ENCODE measurements at regions not wholly inside any gene's neighbourhood (a gene's known extent, or its start where the extent isn't known, plus 50 kb on each side); places are given as distances from the start of the nearest gene placed in this dataset.

DNA sequence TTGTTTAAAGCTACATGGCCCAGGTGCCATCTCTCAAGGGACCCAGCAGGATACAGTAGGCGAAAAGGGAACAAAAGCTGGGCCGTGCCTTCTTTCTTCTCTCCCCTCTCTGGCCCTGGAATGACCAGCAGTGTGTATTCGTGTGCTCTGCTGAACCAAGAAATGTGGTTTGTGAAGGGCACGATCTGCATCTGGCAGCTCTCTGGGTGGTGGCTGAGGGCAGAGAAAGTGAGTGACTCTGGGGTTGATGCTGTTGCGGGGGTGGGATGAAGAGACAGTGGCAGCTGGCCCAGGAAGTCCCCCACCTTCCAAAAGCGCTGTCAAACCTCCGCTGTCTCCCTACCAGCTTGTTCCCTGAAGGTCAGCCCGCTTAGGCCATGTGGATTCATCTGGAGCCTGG is 88.3 kb downstream of the CLDN34 start:
- H3K9me3 ChIP-seq: no peaks in the 10 kb centered on the region
- no peak overlapping the region for H3K4me3 ChIP-seq
- no peaks in the 10 kb centered on the region for H3K27me3 ChIP-seq
- H3K27ac ChIP-seq: no peak overlapping the region
- H3K4me1 ChIP-seq: peaks cover 14% of the 10 kb centered on the region
- no peaks in the 10 kb centered on the region for H3K36me3 ChIP-seq
- DNase-seq (ENCODE audit: extremely low spot score in 2 of 2): no peak
- intact Hi-C loops (cut with DNase I): no loop called here
- TF ChIP-seq POLR2A (IDR thresholded peaks at IDR 0.05) (no peak), POLR2AphosphoS5 (IDR thresholded peaks at IDR 0.05; ENCODE audit: insufficient read depth in 1 of 2, low read depth in 1 of 2) (no peak), CTCF (IDR thresholded peaks at IDR 0.05) (no peak)

- no peaks in the 10 kb centered on the region for H3K36me3 ChIP-seq
- no peaks in the 10 kb centered on the region for H3K27me3 ChIP-seq
- no peaks in the 10 kb centered on the region for H3K4me1 ChIP-seq
- no peak for DNase-seq (ENCODE audit: extremely low spot score in 2 of 2)
- intact Hi-C loops (cut with DNase I): no loop called here
- TF ChIP-seq CTCF (IDR thresholded peaks at IDR 0.05): no peak
- no peak for TF ChIP-seq POLR2A (IDR thresholded peaks at IDR 0.05)
- no peak for TF ChIP-seq POLR2AphosphoS5 (IDR thresholded peaks at IDR 0.05; ENCODE audit: insufficient read depth in 1 of 2, low read depth in 1 of 2)
- no peak overlapping the region for H3K4me3 ChIP-seq
- H3K27ac ChIP-seq: no peak overlapping the region
- H3K9me3 ChIP-seq: no peaks in the 10 kb centered on the region
Measured at GRCh38 chrX:10062352-10062751, 94.4 kb upstream of the CLCN4 start.

- Histone ChIP-seq H3K9me3 (no peaks in the 10 kb centered on the region), H3K4me3 (no peak overlapping the region), H3K27me3 (no peaks in the 10 kb centered on the region), H3K4me1 (no peaks in the 10 kb centered on the region), H3K27ac (no peak overlapping the region), H3K36me3 (no peaks in the 10 kb centered on the region)
- TF ChIP-seq POLR2A (IDR thresholded peaks at IDR 0.05) (no peak), CTCF (IDR thresholded peaks at IDR 0.05) (no peak), POLR2AphosphoS5 (IDR thresholded peaks at IDR 0.05; ENCODE audit: insufficient read depth in 1 of 2, low read depth in 1 of 2) (no peak)
- no peak for DNase-seq (ENCODE audit: extremely low spot score in 2 of 2)
- intact Hi-C loops (cut with DNase I): no loop called here
Measured at GRCh38 chrX:10062980-10063379, 93.8 kb upstream of the CLCN4 start.

DNA sequence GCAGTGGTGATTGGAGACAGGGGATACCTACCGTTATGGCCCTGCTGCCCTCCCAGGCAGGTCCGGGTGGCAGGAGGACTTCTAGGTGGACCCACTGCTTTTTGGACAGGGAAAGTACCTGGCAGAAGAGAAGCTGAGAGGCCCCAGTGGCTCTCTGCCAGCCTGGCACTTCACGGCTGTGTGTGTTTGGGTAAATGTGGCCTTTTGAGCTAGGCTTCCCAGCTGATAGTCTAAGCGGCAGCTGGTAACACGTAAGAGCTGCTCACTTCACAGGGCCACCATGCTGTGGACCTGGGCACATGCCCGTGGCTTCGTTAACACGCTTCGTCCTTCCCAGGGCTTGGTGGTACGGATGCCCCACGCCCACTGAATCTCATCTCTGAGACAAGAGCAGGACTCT is 92.0 kb upstream of the CLCN4 start:
- DNase-seq (ENCODE audit: extremely low spot score in 2 of 2): no peak

More for the DNA sequence above, 92.0 kb upstream of the CLCN4 start:
- H3K27me3 ChIP-seq: no peaks in the 10 kb centered on the region
- no peaks in the 10 kb centered on the region for H3K9me3 ChIP-seq
- no peaks in the 10 kb centered on the region for H3K36me3 ChIP-seq
- no peak overlapping the region for H3K27ac ChIP-seq
- no peaks in the 10 kb centered on the region for H3K4me1 ChIP-seq
- intact Hi-C loops (cut with DNase I): no loop called here
- H3K4me3 ChIP-seq: no peak overlapping the region
- TF ChIP-seq POLR2AphosphoS5 (IDR thresholded peaks at IDR 0.05; ENCODE audit: insufficient read depth in 1 of 2, low read depth in 1 of 2): no peak
- no peak for TF ChIP-seq CTCF (IDR thresholded peaks at IDR 0.05)
- TF ChIP-seq POLR2A (IDR thresholded peaks at IDR 0.05): no peak
